B cell (primary cell): ENCODE measurements at regions not wholly inside any gene's neighbourhood (a gene's known extent, or its start where the extent isn't known, plus 50 kb on each side); places are given as distances from the start of the nearest gene placed in this dataset.

Experiments
- ATAC-seq: fragments of 200-7000 bp; cut with Tn5 transposase; one replicate; pipeline ENCODE4 v1.10.0; 2021; ENCODE audit warnings: low read depth, mild to moderate bottlenecking, moderate number of reproducible peaks, moderate library complexity
- CTCF ChIA-PET: fragments of 350-600 bp; sonication (Branson Sonifier 250); formaldehyde crosslinking; loops from one replicate; lab custom pipeline; 2021; ENCODE audit warnings: antibody characterized with exemption, inconsistent platforms; lab: Charles Lee
- POLR2A ChIA-PET: fragments of 350-600 bp; sonication (Branson Sonifier 250); formaldehyde crosslinking; loops from one replicate; lab custom pipeline; 2021; ENCODE audit warnings: antibody characterized with exemption; lab: Charles Lee
- DNase-seq: peaks from one replicate; pipeline ENCODE4 v3.0.0; 2013
- H2AFZ ChIP-seq: 2 replicates; pipeline ENCODE4 v1.6.1; 2012; ENCODE audit warnings: mild to moderate bottlenecking, low read depth, low read length; ENCODE audit not compliant: insufficient read depth, poor library complexity, severe bottlenecking
- H3K27ac ChIP-seq, 2 donors: 1 replicate in 1 of 2; 2 replicates in 1 of 2; pipeline ENCODE4 v1.5.1; 2012 to 2013; ENCODE audit warnings: low read length in 2 of 2, mild to moderate bottlenecking in 2 of 2, moderate library complexity in 1 of 2
- H3K27me3 ChIP-seq, 4 experiments: fragments of 200-600 bp in 1 of 4; sonication (generic) in 1 of 4; replicated peaks in 1 of 4; 1 replicate in 2 of 4; 2 replicates in 2 of 4; pipeline versions ENCODE4 v1.6.1 to v1.7.0; 2013 to 2016; ENCODE audit warnings: low read length in 3 of 4, mild to moderate bottlenecking in 2 of 4, mixed read lengths in 1 of 4, moderate library complexity in 1 of 4; ENCODE audit not compliant: insufficient read depth in 4 of 4, control insufficient read depth in 3 of 4; ENCODE audit errors: control extremely low read depth in 1 of 4
- H3K36me3 ChIP-seq, 2 experiments: replicated peaks in 1 of 2; 1 replicate in 1 of 2; 2 replicates in 1 of 2; pipeline versions ENCODE4 v1.6.1 to v1.7.1; 2013; ENCODE audit warnings: low read length in 1 of 2; ENCODE audit not compliant: insufficient read depth in 2 of 2, control insufficient read depth in 1 of 2; ENCODE audit errors: control extremely low read depth in 1 of 2, extremely low read depth in 1 of 2
- H3K4me1 ChIP-seq, 2 donors: fragments of 200-600 bp in 1 of 2; sonication (generic) in 1 of 2; 1 replicate in 1 of 2; 2 replicates in 1 of 2; pipeline versions ENCODE4 v1.5.1 to v1.6.1; 2013 to 2017; ENCODE audit warnings: low read length in 2 of 2; ENCODE audit not compliant: control insufficient read depth in 2 of 2, insufficient read depth in 2 of 2
- H3K4me2 ChIP-seq: replicated peaks from 2 replicates; pipeline ENCODE3; 2012; ENCODE audit warnings: mild to moderate bottlenecking, low read depth, low read length; ENCODE audit not compliant: poor library complexity, severe bottlenecking
- H3K4me3 ChIP-seq, 5 experiments: fragments of 200-600 bp in 1 of 5; sonication (generic) in 1 of 5; 1 replicate in 3 of 5; 2 replicates in 2 of 5; pipeline versions ENCODE4 v1.5.1 to v1.7.0; 2011 to 2016; ENCODE audit warnings: low read length in 4 of 5, mild to moderate bottlenecking in 4 of 5, low read depth in 2 of 5, control low read depth in 1 of 5, moderate library complexity in 1 of 5; ENCODE audit not compliant: insufficient read depth in 1 of 5; ENCODE audit errors: control extremely low read depth in 1 of 5, extremely low read depth in 1 of 5
- H3K79me2 ChIP-seq: fragments of 200-600 bp; sonication (generic); one replicate; pipeline ENCODE4 v1.6.0; 2016; ENCODE audit warnings: low read length; ENCODE audit not compliant: control insufficient read depth, insufficient read depth
- H3K9ac ChIP-seq: fragments of 200-600 bp; sonication (generic); 2 replicates; pipeline ENCODE4 v1.6.1; 2017; ENCODE audit warnings: mild to moderate bottlenecking, low read length, moderate library complexity
- H3K9me3 ChIP-seq, 3 donors: one replicate each; pipeline versions ENCODE4 v1.6.1 to v1.7.1; 2013; ENCODE audit warnings: low read length in 2 of 3; ENCODE audit not compliant: control insufficient read depth in 2 of 3, insufficient read depth in 1 of 3; ENCODE audit errors: control extremely low read depth in 1 of 3
- H4K20me1 ChIP-seq: 2 replicates; pipeline ENCODE4 v1.6.0; 2012; ENCODE audit warnings: mild to moderate bottlenecking, low read length; ENCODE audit not compliant: insufficient read depth, control insufficient read depth, poor library complexity, severe bottlenecking
- H3K27ac Mint-ChIP-seq: one replicate; pipeline ENCODE4 v1.8.0; 2021; ENCODE audit warnings: mixed read lengths
- H3K27me3 Mint-ChIP-seq: one replicate; pipeline ENCODE4 v1.8.0; 2021; ENCODE audit warnings: mixed read lengths
- H3K4me1 Mint-ChIP-seq: one replicate; pipeline ENCODE4 v1.8.0; 2021; ENCODE audit warnings: mixed read lengths
- H3K4me3 Mint-ChIP-seq: one replicate; pipeline ENCODE4 v1.8.0; 2021; ENCODE audit warnings: mixed read lengths
- H3K9me3 Mint-ChIP-seq: one replicate; pipeline ENCODE4 v1.8.0; 2022; ENCODE audit warnings: mixed read lengths; ENCODE audit not compliant: insufficient read depth
- EZH2 ChIP-seq: IDR thresholded peaks from 2 replicates; pipeline ENCODE4 v1.6.1; 2012; ENCODE audit warnings: borderline replicate concordance, low read depth, mild to moderate bottlenecking, moderate library complexity, low read length; ENCODE audit not compliant: insufficient read depth, poor library complexity, severe bottlenecking
- WGBS: methylation state at CpG from one replicate; pipeline ENCODE4 v1.1.5; 2013; ENCODE audit warnings: missing lambda C conversion rate; ENCODE audit not compliant: insufficient coverage; 5-methylcytosine and 5-hydroxymethylcytosine counted together
- intact Hi-C: fragments of 100-400 bp; cut with micrococcal nuclease; formaldehyde crosslinking; loops from one replicate; pipeline ENCODE4 v1.10.0; 2022
- TF ChIP-seq, protein P1 (sequence below): fragments of 200-600 bp; IDR thresholded peaks from one replicate; pipeline ENCODE4 v1.8.0; 2022; ENCODE audit warnings: antibody characterized with exemption, mild to moderate bottlenecking

DNA sequence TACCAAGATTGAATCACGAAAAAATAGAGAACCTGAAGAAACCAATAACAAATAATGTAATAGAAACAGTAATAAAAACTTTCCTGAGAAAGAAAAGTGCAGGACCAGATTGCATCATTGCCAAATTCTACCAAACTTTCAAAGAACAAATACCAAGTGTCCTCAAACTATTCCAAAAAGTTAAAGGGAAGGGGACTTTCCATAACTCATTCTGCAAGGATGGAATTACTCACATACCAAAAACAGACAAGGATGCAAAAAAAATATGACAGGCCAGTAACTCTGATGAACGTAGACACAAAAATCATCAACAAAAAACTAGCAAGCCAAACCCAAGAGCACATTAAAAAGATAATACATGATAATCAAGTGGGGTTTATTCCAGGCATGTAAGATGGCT lies 172.3 kb upstream of the SLC35G4 start:
- no peaks in the 10 kb centered on the region for H4K20me1 ChIP-seq
- DNase-seq (no peak), ATAC-seq (no peak)
- Mint-ChIP-seq H3K27ac (no peak overlapping the region), H3K4me3 (no peak overlapping the region), H3K4me1 (no peaks in the 10 kb centered on the region), H3K9me3 (peaks cover 6% of the 10 kb centered on the region), H3K27me3 (no peaks in the 10 kb centered on the region)
- H3K79me2 ChIP-seq: no peaks in the 10 kb centered on the region
- H3K4me2 ChIP-seq: no peak overlapping the region
- CTCF ChIA-PET: no interaction called here
- no peak overlapping the region for H2AFZ ChIP-seq
- no peaks in the 10 kb centered on the region for H3K27me3 ChIP-seq
- H3K4me1 ChIP-seq: no peaks in the 10 kb centered on the region
- no peak for TF ChIP-seq EZH2
- TF ChIP-seq, protein P1, sequence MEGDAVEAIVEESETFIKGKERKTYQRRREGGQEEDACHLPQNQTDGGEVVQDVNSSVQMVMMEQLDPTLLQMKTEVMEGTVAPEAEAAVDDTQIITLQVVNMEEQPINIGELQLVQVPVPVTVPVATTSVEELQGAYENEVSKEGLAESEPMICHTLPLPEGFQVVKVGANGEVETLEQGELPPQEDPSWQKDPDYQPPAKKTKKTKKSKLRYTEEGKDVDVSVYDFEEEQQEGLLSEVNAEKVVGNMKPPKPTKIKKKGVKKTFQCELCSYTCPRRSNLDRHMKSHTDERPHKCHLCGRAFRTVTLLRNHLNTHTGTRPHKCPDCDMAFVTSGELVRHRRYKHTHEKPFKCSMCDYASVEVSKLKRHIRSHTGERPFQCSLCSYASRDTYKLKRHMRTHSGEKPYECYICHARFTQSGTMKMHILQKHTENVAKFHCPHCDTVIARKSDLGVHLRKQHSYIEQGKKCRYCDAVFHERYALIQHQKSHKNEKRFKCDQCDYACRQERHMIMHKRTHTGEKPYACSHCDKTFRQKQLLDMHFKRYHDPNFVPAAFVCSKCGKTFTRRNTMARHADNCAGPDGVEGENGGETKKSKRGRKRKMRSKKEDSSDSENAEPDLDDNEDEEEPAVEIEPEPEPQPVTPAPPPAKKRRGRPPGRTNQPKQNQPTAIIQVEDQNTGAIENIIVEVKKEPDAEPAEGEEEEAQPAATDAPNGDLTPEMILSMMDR: no peak
- no peak overlapping the region for H3K27ac ChIP-seq
- no peak overlapping the region for H3K4me3 ChIP-seq
- intact Hi-C loops: no loop called here
- no peak overlapping the region for H3K9ac ChIP-seq
- POLR2A ChIA-PET: no interaction called here
- WGBS: no CpG with 5 or more reads among the region's 2 CpGs
- H3K9me3 ChIP-seq: peaks cover 0 to 7% (median 2%) of the 10 kb centered on the region in 3 donors
- H3K36me3 ChIP-seq: no peaks in the 10 kb centered on the region

DNA sequence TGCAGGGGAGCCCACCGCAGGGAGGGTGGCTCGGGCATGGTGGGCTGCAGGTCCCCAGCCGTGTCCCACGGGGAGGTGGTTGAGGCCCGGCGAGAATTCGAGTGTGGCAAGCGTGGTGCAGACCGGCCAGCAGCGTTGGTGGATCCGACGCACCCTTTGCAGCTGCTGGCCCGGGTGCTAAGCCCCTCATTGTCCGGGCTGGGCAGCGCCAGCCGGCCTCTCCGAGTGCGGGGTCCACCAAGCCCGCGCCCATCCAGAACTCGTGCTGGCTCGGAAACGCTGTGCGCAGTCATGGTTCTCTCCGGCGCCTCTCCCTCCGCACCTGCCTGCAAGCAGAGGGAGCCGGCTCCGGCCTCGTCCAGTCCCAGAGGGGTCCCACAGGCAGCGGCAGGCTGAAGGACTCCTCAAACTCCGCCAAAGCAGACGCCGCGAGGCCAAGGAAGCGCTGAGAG lies 177.0 kb upstream of the SLC35G4 start:
- TF ChIP-seq, protein P1: no peak
- TF ChIP-seq EZH2: no peak
- H3K4me1 ChIP-seq: no peaks in the 10 kb centered on the region
- H4K20me1 ChIP-seq: no peaks in the 10 kb centered on the region
- H2AFZ ChIP-seq: no peak overlapping the region
- ATAC-seq: no peak
- CTCF ChIA-PET: no interaction called here
- 96% methylated on average over 31 of the region's 36 CpGs for WGBS
- Mint-ChIP-seq H3K4me3 (no peak overlapping the region), H3K4me1 (no peaks in the 10 kb centered on the region), H3K27ac (no peak overlapping the region), H3K9me3 (peaks cover 6% of the 10 kb centered on the region), H3K27me3 (peaks cover 5% of the 10 kb centered on the region)
- peaks cover 0 to 16% (median 2%) of the 10 kb centered on the region in 3 donors for H3K9me3 ChIP-seq
- no peaks in the 10 kb centered on the region for H3K36me3 ChIP-seq
- intact Hi-C loops: no loop called here
- no peak for DNase-seq
- no peaks in the 10 kb centered on the region for H3K27me3 ChIP-seq
- H3K4me2 ChIP-seq: no peak overlapping the region
- no peak overlapping the region for H3K4me3 ChIP-seq
- H3K9ac ChIP-seq: no peak overlapping the region
- H3K27ac ChIP-seq: no peak overlapping the region
- POLR2A ChIA-PET: no interaction called here
- no peaks in the 10 kb centered on the region for H3K79me2 ChIP-seq
